HG03575 (cell line): ENCODE measurements at regions not wholly inside any gene's neighbourhood (a gene's known extent, or its start where the extent isn't known, plus 50 kb on each side); places are given as distances from the start of the nearest gene placed in this dataset.

Experiments
- ATAC-seq: cut with Tn5 transposase; IDR thresholded peaks from one replicate; pipeline ENCODE4 v1.9.1; 2021; ENCODE audit not compliant: unreplicated experiment, insufficient number of reproducible peaks, low FRiP score; ENCODE audit errors: extremely low read depth

GRCh38 chr12:88793096-88793495, 212.8 kb upstream of the KITLG start:
- no peak for ATAC-seq

DNA sequence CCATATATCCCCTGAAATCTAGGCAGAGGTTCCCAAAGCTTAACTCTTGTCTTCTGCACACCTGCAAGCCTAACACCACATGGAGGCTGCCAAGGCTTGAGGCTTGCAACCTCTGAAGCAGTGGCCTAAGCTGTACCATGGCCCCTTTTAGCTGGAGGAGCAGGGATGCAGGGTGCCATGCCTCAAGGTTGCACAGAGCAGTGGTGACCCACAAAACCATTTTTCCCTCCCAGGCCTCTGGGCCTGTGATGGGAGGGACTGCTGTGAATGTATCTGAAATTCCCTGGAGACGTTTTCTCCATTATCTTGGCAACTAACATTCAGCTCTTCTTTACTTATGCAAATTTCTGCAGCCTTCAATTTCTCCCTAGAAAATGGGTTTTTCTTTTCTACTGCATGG, 210.0 kb upstream of the KITLG start:
- no peak for ATAC-seq

DNA sequence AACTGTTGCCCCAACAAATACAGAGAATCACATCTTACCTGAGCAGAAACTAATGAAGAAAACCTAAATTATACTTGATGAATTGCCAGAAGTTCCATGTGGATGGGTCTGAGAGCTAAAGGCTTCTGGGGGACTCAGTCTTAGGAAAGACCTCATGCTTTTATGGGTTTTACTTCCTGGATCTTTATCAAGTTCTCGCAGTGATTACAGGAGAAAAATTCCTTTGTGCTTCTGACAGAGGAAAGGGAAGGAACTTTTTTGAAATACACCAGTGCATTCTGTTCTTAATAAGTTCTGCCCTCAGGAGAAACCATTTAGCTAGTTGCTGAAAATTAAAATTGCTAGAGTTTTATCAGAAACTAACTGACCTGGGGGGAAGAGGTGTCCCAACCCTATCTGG, 203.9 kb upstream of the KITLG start:
- ATAC-seq, result no peak

DNA sequence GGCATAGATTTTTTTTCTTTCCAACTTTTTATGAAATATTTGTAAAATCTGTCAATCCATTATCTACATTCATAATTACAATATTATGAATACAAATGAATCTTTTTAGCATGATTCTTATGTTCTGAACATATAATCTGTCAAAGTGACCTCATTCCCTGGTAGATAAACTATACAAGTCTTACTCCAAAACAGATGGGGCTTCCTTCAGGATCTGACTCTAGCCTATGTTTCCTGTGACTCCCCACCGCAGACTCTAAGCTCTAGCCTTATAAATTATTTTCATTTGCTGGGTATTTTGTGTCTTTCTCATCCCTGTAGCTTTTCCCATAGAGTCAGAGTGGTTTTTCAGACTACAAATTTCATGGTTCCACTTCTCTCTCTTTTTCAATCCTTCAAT, 202.1 kb upstream of the KITLG start:
- ATAC-seq, result no peak

DNA sequence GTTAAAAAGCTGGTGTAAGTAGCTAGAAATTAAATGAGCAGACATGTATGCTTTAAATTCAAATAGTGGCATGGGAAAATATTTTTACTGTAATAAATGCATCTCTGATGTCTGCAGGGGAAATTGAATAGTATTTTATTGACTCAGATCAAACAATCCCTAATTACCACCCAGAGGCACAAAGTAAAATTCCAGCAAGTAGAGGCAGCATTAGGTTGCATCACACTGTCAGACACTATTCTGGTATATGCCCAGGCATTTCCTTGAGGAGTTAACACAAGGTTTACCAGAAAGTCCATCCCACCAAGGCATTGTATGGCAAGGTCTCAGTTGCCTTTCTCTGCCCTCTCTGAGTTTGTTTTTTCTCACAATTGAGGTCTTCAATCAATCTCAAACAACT, 201.6 kb upstream of the KITLG start:
- ATAC-seq, result no peak

DNA sequence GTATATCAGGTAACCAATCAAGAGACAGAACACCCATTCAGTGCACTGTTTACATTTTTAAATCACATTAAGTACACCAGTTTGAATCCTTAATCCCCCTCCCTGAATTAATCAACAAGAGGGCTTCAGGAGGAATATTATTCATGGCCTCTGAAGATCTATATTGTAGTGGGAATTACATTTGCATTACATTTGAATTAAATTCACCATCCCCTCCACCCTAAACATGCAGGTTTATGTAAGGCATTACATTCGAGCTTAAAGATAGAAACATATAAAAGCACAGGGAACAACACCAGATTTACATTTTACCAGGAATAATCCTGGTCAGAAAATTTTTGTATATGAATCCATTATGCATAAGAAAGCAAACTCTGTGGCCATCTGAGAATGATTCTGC, 197.8 kb upstream of the KITLG start:
- ATAC-seq, result no peak

DNA sequence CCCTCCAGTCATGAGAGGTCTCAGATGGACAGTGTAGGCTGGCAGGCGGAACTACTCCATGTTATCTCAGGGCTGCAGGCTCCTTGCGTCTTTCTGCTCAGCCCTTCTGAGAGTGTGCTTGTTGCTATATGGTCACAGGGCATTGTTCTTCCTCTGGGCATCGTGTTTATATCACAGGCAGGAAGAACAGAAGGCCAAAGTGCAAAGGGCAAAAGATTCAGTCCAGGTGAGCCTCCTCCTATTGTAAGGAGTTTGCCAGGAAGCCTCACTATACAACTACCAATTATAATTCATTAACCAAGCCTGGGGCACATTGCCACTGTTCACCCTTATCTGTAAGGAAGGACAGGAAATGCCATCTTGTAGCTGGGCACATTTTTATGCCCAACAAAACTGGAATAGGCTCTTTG, 195.5 kb upstream of the KITLG start:
- no peak for ATAC-seq

GRCh38 chr12:88767699-88768098, 187.4 kb upstream of the KITLG start:
- ATAC-seq, result no peak

GRCh38 chr12:88764781-88765480, 184.7 kb upstream of the KITLG start:
- ATAC-seq, result no peak

- ATAC-seq, result no peak
These were observed 183.3 kb upstream of the KITLG start for GRCh38 chr12:88763536-88764100.

GRCh38 chr12:88758176-88758575, 177.9 kb upstream of the KITLG start:
- ATAC-seq, result no peak

DNA sequence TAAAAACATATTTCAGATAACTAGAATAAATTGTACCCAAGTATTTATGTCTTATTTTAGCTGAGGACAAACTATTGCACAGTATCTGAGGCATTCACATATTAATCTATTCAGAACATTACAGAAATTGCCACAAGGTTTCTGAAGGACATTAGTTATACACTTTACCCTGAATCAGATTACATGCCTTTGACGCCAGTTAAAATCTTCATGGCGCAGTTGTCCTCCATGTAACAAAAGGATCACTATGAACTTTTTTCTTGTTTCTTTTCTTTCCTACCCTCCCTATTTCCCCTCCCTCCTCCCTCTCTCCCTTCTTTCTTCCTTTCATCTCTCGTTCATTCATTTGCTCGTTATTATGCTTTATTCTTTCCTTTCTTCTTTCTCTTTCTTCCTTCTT, 176.6 kb upstream of the KITLG start:
- no peak for ATAC-seq

- ATAC-seq, result no peak
These were observed 175.9 kb upstream of the KITLG start for GRCh38 chr12:88756153-88756552.

- ATAC-seq, result no peak
These were observed 173.4 kb upstream of the KITLG start for GRCh38 chr12:88753707-88754106.

DNA sequence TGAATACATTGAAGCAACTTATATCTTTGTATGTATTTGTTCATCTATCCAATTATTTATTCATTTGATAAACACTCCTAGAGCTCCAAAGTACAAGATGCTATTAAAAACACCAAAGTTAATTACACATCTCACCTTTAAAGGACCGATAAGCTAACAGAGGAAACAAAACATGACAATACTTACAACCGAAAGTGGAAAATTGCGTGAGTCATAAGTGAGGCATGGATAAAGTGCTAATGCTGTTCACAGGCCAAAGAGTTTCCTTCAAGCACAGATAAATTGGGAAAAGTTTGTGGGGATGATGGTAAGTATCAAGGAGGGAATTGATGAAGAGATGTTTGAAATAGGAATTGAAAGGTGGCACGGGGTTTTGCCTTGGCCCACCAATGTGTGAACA, 172.8 kb upstream of the KITLG start:
- ATAC-seq, result no peak

- no peak for ATAC-seq
These were observed 171.9 kb upstream of the KITLG start for GRCh38 chr12:88752183-88752582.

DNA sequence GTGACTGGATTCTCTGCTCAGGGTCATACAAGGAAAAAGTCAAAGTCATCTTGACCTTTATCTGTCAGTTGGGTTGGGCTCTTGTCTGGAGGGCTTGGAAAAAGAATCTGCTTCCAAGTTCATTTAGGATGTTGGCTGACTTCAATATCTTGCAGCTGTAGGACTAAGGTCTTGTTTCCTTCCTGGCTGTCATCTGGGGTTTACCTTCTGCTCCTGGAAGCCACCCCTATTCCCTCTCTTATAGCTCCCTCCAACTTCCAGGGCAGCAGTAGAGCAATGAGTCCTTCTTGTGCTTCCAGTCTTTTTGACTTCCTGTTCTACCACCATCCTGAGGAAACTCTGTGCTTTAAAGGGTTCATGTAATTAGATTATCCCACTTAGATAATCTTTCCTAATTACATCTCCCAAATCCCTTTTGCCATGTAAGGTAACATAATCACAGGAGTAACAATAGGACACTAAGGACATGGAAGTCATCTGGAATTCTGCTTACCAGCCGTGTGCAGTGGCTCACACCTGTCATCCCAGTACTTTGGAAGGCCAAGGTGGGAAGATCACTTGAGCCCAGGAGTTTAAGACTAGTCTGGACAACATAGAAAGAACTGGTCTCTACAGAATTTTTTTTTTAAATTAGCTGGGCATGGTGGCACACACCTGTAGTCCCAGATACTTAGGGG, 170.7 kb upstream of the KITLG start:
- ATAC-seq, result no peak

GRCh38 chr12:88746386-88746785, 166.1 kb upstream of the KITLG start:
- no peak for ATAC-seq

GRCh38 chr12:88743946-88744685, 163.8 kb upstream of the KITLG start:
- ATAC-seq, result no peak
